Fibroblast of the aortic adventitia (primary cell): ENCODE measurements at regions not wholly inside any gene's neighbourhood (a gene's known extent, or its start where the extent isn't known, plus 50 kb on each side); places are given as distances from the start of the nearest gene placed in this dataset.

Experiments used
- DNase-seq: peaks from one replicate; pipeline ENCODE4 v3.0.0-alpha.2; 2010; ENCODE audit warnings: low read depth
- H3K4me3 ChIP-seq: 2 replicates; pipeline ENCODE4 v1.5.1; 2011; ENCODE audit warnings: low read depth, mild to moderate bottlenecking, control low read depth, low read length, moderate library complexity
- TF ChIP-seq, protein P1 (sequence below): IDR thresholded peaks from 2 replicates; pipeline ENCODE4 v1.5.1; 2011; ENCODE audit warnings: mild to moderate bottlenecking, low read length, control low read depth, inconsistent platforms; ENCODE audit not compliant: insufficient read depth

- no peak overlapping the region for H3K4me3 ChIP-seq
- no peak for DNase-seq
- TF ChIP-seq, protein P1, sequence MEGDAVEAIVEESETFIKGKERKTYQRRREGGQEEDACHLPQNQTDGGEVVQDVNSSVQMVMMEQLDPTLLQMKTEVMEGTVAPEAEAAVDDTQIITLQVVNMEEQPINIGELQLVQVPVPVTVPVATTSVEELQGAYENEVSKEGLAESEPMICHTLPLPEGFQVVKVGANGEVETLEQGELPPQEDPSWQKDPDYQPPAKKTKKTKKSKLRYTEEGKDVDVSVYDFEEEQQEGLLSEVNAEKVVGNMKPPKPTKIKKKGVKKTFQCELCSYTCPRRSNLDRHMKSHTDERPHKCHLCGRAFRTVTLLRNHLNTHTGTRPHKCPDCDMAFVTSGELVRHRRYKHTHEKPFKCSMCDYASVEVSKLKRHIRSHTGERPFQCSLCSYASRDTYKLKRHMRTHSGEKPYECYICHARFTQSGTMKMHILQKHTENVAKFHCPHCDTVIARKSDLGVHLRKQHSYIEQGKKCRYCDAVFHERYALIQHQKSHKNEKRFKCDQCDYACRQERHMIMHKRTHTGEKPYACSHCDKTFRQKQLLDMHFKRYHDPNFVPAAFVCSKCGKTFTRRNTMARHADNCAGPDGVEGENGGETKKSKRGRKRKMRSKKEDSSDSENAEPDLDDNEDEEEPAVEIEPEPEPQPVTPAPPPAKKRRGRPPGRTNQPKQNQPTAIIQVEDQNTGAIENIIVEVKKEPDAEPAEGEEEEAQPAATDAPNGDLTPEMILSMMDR = no peak
Measured at GRCh38 chr7:18330548-18330947, 165.0 kb upstream of the HDAC9 start.

DNA sequence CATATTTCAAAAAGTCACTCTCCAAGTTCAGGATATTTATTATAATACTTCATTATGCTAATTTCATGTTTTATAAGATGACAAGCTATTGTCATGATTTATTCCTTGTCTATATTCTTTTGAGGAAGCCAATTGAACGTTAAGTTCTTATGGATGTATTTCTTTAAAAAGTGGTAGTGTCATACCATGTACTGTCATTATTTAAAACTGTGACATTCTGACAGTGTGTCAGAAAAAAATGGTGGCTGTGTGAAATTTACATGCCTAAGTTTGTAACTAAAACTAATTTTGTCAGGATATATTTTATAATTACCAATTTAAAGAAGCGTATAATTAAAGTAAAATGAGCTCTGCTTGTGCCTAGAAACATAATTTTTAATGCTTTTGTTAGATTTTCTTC lies 158.9 kb upstream of the HDAC9 start:
- TF ChIP-seq, protein P1 = no peak
- H3K4me3 ChIP-seq = no peak overlapping the region

DNA sequence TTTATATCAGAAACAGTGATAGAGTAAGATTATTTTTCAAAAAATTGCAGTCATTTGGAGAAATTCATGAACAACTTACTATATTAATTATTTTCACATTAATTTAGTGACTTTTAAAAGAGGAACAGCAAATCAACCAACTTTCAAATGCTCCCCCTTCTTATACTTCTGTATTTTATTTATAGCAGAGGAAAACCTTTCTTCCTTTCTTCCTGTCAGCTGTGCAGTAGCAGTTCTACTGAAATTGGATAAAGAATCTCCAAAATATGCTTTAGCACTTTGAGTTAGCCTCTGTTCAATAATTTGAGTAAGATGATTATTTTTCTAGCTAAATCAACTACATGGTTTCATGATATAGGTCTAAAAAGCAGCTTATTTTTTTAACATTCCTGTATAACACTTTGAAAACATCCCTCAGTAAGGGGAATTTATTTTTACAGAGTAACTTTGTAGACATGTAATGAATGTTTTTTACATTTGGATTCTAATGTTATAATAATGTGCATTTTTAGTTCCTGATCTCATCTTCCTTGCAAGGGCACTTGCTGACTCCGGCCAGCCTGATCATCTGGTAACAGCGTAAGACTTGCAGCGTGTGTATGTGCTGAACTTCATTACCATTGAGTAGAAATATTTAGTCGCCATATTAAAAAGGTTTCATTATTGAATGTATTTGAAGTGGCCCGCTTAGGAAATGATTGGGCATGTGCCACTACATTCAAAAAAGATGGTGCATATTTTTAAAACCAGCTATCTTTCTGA lies 158.3 kb upstream of the HDAC9 start:
- TF ChIP-seq, protein P1 = no peak
- DNase-seq = no peak
- no peak overlapping the region for H3K4me3 ChIP-seq

More for the DNA sequence above, 158.9 kb upstream of the HDAC9 start:
- DNase-seq = no peak

DNA sequence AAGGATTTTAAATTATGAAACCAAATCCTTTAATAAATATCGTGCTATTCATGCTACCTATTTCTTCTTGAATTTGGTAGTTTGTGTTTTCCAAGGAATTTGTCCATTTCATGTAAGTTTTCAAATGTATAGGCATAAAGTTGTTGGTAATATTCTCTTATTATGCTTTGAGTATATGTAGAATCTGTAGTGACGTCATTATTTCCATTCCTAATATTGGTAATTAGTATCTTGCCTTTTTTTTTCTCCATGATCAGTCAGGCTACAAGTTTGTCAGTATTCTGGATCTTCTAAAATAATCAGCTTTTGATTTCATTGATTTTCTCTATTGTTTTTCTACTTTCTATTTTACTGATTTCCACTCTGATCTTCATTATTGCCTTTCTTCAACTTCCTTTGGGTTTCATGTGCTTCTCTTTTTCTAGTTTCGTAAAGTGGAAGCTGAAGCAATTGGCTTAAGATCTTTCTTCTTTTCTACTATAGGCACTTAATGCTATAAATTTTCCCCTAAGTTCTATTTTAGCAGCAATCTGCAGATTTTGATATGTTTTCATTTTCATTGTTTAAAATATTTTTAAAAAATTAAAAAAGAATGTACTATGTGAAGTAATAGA lies 156.5 kb upstream of the HDAC9 start:
- no peak overlapping the region for H3K4me3 ChIP-seq
- no peak for DNase-seq
- TF ChIP-seq, protein P1 = no peak

GRCh38 chr7:18341756-18342155 lies 153.8 kb upstream of the HDAC9 start:
- TF ChIP-seq, protein P1 = no peak
- DNase-seq = no peak
- no peak overlapping the region for H3K4me3 ChIP-seq

DNA sequence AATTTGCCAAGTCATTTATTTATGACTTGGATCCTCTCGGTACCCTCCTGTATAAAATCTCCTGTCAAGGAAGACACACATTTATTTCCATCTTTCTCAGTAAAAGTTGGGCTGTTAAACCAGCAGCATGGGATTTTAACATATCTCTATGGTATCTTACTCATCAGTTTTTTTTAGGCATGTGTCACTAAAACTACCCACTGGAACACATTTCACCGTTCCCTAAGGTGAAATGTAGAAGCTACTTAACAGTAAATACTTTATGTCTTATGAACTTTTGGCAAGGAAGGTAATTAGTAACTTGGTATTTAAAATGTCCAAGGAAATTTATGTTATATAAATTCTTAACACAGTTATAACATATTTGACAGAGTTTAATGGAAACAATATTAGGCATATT lies 152.5 kb upstream of the HDAC9 start:
- TF ChIP-seq, protein P1 = no peak
- DNase-seq = no peak

More for the DNA sequence above, 152.5 kb upstream of the HDAC9 start:
- H3K4me3 ChIP-seq = no peak overlapping the region
